ENCODE measurements at regions not wholly inside any gene's neighbourhood (a gene's known extent, or its start where the extent isn't known, plus 50 kb on each side); places are given as distances from the start of the nearest gene placed in this dataset.
"Not testable (repeated sequence)": the region's sequence is repeated elsewhere in the genome, so short reads cannot be mapped to it uniquely, and the experiment has no call there.

DNA sequence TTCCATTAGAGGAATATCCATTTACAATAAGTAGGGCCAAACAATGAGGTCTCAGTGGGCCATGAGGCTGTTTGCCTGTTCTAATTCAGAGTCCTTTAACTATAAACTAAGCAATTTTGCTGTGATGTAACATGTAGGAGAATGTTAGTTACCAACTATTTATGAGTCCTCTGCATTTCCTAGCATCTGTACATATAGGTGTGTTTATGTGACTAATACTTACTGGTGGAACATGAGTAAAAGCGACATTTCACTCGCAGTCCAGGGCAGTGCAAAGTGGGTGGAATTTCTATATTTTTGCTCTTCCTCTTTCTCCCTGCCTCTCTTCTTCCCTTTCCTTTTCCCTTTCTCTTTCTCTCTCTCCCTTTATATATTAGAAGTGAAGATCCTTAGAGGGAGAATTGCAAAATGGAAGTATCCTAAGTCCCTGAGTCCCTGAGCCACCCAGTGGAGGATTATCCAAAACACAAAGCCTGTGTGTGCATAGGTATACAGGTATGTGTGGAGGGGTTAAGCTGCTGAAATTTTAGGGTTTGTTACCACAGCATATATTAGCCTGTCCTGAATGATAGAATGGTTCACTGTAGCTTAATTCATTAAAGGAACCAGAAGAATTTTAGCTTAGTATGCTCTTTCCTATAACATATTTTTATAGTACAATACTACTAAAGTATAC lies 487.0 kb upstream of the FANCL start:
- DNase-seq = peak; percentile 26

DNA sequence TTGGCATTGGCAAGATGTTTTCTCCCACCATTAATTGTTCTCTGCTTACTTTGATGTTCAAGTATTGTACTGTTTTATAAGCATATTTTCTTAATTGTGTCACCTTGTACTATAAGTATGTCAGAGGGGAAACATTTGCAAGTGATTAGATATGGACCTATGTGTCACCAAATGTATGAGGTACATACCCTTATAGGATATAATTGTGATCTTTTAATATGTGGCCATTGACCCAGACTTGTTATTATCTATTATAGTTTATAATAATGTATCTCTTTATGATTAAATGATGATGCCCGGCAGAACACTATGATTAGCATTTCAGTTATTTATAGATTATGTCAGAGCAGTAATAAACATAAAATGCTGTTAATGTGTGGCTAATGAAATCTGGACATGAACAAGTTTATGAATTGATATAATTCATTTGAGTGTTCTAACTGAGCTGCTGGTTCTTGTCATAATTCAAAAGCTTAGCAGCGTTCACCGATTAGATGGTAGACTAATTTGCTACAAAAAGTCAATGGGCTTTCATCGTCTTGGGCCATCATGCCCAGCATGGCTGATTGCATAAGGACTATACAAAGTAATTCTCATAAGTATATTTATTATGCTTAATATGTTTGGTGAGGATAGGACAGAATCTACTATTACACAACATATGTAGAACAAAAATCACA lies 480.9 kb upstream of the FANCL start:
- DNase-seq = no peak

DNA sequence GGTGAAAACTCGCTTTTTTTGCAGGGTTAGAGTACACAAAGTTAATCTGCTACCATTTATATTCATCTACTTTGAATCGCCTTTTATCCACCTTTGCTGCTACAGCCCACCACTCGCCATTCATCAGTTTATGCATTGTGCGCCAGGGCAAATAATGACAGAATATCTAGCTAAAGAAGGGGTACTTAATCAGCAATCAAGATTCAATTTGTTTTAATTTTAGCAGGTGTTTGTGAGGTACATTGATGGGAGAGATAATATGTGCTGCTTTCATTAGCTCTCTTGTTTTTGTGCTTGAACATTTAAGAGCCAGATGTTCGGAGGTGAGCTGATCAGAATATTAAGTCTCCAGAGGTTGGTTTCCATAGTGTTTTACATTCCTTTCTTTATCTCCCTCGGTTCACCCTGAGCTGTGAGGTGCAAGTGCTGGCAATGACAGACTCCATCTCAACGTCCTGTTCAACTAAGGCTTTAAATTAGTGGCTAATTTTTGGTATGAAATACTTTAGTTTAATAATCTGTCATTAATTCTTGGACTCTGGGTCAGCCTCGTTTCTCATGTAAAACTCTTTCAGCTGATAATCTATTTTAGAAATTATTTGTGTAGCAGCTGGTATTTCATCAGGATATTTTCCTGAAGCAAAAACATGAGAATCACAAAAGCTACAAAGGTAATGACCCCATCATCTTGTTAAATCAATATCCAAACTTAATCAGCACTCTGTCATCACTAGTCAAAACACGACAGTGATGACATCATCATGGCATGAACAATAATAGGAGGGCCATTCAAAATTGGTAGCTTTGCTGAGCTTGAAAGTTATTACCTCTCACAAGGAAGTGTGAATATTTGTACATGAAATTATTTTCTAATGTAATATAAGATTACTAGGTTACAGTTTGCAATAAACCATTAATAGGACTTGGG lies 479.9 kb upstream of the FANCL start:
- no peak for DNase-seq

DNA sequence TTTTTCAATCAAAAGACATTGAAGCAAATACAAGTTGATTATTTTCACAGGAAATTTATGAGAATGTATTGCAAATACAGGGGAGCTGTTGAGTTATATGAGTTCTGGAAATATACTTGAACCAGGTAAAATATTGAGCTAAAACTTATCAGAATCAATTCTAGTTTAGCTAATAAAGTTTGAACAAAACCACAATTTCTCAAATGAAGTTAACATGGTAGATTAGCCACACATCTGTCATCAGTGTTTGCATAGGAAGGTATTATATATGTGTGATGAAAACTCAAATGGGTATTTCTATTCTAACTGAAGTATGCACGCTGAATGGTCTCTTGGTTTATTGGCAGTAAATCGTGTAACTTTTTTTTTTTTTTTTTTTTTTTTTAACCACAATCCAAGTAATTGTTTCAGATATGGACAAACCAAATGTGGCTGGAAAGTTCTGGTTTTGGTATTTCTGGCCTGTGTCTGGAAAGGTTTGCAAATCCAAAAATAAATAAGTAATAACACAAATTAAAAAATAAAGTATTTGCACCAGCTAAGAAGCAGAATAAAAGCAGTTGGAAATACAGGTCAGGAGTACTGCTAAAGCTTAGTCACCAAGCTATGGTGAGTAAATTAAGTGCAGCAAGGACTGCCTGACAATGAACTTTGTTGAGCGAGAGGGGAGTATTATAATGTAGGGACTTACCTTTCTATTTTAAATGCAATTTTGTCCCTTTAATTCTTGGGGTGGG lies 479.1 kb upstream of the FANCL start:
- DNase-seq = no peak

DNA sequence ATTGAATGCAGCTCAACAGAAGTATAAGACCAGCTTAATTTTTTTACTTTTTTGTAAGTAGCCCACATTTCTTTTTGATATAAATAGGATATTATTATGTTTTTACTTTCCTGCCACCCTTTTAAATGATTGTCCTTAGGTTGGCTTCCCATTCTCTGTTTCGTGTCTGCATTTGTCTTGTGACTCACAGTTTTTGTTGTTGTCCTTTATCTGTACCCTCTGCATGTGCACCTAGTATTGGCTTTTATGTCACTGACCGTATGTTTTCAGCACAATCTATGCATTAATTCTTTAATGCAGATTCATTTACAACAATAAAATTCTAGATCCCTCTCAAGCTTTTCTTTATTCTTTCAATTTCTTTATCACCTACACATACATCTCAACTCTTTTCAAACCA lies 474.2 kb upstream of the FANCL start:
- DNase-seq = peak; percentile 14

DNA sequence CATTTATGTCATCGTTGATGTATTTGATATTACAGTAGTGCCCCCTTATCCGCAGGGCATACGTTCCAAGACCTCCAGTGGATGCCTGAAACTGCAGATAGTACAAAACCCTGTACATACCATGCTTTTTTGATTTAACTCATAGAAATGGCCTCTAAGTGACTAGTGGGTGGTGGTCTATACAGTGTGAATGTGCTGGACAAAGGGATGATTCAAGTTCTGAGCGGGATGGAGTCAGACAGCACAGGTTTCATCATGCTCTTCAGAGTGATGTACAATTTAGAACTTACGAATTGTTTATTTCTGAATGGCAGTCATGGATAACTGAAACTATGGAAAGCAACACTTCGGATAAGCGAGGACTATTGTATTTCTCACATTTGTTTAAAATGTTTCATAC lies 473.1 kb upstream of the FANCL start:
- DNase-seq = no peak

DNA sequence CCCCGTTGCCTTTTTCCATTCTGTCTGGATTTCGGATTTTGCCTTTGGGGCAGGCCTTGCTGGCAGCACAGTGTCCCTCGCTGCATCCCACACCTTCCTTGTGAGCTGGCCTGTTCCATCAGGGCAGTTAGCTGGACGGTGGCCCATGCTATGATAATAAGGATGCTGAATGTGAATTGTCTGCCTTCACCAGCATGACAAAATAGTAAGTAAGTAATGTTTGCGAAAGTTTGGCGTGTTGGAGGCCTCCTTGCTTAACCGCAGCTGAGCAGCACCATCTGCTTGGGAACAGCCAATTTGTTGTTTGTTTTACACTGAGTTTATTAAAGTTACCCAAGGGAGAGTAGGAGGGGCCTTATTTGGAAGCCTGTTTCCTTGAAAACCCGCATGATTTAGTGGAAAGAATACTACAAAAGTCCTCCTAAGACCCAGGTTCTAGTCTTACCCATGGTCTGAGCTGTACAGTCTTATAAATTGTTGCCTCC lies 469.7 kb upstream of the FANCL start:
- peak; percentile 43 for DNase-seq

DNA sequence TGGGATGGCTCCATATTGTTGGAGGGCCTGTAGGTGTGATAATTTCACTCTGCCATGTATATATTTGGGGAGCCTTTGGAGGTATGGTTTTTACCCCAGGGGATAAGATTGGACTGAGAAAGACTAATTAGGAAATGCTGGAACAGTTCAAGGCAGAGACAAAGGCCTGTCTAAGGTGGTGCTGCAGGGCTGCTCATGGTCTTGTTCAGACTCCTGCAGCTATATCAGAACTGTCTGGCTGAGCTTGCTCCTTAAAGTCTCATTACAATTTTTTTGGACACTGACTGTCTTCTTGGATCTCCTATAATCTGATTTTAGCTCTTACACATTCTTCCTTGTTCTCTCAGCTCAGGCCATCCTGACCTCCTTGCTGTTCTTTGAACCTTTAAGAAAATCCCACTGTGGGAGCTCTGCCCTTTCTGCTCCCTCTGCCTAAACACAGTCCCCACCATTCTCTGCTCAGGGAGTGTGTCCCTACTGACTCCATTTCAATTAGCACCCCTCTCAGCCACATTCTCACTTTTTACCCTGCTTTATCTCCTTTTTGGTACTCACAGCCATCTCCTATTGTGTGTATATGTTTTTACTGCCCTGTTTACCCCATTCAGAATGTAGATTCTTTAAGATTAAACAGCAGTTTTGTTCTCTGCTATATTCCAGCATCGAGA lies 468.7 kb upstream of the FANCL start:
- DNase-seq = peak; percentile 32

DNA sequence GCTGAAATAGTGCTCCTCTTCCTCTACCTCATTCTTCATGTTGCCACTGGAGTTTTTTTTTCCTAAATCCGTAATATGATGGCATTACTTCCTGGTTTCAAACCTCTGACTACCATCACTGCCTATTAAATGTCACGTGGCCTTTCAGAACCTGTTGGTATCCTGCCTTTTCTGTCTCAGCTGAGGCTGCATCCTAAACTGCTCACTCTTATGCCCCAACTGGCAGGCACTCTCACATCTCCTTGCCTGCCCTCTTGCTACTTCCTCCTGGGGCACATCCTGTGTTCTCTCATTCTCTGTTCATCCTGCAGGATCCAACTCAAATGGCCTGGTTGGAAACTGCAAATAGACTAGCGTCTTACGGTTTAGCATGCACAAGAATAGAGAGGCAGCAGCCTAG lies 468.1 kb upstream of the FANCL start:
- DNase-seq = peak; percentile 40

DNA sequence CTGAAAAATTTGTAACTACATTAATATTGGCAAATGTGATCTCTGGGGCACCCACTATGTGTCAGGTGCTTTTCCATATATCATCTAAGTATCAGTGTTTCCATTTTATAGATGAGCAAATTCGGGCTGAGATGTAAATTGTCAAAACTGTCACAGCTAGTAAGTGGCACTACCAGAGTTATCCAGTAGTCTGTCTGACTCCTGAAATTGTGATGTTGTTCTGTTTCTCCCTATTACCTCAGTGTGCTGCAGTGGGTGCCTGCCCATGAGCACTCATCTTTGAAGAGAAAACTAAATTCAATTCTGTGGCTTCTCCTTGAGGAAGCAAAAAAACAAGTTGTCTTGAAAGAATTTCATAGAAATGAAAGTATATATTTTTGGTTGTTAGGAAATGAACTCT lies 467.4 kb upstream of the FANCL start:
- DNase-seq = peak; percentile 65

DNA sequence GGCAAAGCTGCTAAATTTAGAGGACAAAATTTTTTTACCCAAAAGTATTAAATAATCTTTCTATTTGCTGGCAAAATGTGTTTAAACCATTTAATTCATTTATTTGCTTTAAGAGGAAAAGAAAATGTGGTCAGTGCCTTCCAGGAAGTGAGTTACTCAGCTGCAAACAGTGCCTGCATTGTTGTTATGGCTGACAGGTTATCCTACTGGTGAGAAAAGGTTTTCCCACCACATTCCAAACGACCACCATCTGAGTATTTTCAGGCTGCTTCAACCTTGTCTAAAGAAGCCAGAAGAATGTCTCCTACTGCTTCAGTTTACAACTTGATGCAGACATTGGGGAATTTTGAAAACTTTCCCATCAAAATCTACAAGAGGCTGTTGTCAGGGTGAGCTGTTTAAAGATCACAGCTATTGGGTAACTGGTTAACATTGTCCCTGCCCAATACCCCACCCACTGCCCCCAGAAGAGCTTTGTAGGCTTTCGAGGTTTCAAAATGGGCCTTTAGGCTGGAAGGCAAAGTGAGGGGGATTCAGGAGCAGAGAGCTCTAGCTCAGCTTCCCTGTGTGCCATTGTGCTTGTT lies 461.3 kb upstream of the FANCL start:
- peak; percentile 21 for DNase-seq

DNA sequence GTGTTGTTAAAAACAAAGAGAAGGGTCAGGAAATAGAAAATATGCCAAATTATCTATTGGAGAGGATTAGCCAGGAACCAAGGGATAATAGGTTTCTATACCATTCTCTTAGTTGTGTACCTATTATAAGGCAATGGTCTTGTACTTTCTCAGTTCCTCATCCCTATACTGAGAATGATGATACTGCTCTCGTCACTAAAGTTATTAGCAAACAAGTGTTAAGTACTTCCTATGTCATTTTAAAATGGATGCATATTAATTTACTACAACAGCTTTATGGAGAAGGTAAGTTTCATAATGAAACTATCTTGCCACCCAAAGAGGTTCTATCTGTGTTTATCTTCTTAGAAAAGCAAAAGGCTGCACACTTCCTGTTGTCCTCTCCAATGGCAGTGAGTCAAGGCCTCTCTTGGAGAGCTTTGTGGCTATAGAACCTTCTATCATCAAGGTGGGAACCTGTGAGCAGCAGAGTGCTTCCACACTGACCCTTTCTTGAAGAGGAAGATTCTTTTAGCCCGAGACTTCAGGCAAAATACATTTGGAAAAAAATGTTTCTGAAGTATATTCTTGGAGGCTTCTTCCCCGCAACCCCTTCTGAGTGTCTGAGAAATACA lies 460.7 kb upstream of the FANCL start:
- DNase-seq = peak; percentile 24

DNA sequence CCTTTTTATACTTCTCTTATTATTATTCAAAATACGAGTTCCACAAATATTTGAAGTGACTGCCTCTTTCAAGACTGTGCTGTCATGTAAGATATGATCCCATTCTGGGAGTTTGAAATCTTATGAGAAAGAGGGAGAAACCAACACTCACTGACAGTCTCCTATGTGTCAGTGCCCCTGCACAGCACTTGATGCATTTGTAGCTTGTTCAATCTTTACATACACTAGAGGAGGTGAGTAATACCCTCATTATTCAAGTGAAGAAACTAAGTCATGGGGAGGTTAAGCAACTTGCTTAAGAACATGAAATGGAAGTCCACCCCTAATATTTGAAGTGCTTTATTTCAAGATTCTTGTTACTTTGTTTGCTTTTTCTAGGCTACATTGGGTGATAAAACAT lies 459.5 kb upstream of the FANCL start:
- no peak for DNase-seq

DNA sequence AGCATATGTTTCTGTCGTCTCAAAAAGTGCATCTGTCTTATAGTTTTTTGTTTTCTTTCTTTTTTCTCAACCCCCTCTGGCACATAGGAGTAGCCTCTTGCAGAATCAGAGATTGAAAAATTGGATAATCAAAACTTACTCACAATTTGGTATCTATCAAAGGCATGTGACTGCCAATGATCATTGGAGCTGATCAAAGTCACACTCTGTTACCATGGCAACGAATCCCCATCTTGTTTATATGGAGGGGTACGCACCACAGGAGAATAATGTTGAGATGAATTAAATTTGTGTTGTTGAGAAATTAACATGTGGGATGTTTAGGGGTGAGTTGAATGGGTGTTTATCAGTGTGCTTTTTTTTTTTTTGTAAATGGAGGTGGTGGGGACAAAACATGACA lies 458.3 kb upstream of the FANCL start:
- DNase-seq = no peak

DNA sequence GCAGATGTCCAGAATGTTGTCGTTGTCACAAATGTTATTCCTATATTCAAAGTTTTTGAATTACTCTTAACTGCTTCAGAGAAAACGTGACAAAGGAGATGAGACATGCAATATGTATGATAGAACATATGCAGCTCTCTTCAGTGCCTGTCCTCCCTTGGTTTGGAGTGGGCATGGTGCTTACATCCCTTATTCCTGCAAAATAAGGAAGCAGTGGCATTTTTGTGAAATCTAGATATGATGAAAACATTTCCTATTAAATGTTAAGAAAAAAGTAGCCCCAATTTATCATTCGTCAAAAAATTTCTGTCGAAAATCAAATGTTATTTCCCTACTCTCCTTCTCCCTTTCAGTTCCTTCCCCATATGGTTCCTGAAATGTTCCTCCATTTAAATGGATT lies 457.5 kb upstream of the FANCL start:
- no peak for DNase-seq

DNA sequence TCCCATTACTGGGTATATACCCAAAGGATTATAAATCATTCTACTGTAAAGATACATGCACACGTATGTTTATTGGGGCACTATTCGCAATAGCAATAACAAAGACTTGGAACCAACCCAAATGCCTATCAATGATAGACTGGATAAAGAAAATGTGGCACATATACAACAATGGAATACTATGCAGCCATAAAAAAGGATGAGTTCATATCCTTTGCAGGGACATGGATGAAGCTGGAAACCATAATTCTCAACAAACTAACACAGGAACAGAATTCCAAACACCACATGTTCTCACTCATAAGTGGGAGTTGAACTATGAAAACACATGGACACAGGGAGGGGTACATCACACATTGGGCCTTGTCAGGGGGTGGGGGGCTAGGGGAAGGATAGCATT lies 453.0 kb upstream of the FANCL start:
- DNase-seq = not testable (repeated sequence)

DNA sequence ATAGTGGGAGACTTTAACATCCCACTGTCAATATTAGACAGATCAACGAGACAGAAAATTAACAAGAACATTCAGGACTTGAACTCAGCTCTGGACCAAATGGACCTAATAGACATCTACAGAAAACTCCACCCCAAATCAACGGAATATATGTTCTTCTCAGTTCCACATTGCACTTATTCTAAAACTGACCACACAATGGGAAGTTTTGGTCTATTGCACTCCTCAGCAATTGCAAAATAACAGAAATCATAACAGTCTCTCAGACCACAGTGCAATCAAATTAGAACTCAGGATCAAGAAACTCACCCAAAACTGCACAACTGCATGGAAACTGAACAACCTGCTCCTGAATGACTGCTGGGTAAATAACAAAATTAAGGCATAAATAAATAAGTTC lies 449.9 kb upstream of the FANCL start:
- DNase-seq = not testable (repeated sequence)

DNA sequence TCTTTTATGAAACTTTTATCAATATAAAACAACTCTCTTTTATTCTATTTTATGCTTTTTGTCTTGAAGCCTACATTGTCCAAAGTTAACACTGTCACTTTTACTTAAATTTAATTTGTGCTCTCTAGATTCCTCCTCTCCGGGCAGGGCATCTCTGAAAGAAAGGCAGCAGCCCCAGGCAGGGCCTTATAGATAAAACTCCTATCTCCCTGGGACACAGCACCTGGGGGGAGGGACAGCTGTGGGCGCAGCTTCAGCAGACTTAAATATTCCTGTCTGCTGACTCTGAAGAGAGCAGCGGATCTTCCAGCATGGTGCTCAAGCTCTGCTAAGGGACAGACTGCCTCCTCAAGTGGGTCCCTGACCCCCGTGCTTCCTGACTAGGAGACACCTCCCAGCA lies 447.7 kb upstream of the FANCL start:
- DNase-seq = peak; percentile 87

DNA sequence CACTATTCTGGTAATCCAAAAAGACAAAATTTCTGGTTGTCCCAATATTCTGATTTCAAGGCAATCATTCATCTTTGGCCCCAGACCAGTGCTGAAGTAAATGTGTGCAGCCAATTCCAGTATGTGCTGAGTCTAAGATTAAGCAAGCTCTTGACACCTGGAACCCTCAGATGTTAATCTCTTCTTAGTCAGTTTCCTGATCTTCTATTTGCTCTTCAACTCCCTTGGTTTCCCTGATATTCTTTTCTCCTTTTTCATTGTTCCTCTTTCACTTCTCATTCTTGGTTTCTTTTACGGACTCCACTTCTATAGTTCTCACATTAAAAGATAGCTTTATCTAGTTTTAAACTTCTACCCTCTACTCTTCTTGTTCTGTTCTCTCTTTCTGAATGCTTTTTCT lies 445.7 kb upstream of the FANCL start:
- peak; percentile 45 for DNase-seq

DNA sequence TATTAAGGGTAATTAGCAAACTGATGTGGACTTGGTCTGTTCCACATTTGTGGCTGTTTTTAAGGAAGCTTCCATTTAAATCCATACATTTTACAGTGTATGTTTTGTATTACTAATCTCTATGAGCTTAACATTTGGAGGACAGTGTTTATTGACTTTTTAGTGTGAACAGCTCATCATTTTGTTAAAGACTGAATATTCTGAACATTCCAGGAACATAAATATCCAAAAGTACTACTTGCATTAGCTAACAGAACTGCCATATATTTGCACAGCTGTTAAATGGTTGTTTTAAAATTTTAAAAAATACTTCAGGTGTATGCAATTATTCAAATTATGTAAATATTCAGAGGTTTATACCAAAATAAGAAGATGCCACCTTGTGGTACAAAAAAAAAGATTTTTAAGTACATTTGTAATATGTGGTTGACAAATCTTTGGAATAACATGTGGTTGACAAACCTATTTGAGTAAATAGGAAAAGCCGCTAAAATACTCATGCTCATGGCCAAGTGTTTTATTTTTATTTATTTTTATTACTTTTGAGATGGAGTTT lies 439.7 kb upstream of the FANCL start:
- DNase-seq = peak; percentile 36

DNA sequence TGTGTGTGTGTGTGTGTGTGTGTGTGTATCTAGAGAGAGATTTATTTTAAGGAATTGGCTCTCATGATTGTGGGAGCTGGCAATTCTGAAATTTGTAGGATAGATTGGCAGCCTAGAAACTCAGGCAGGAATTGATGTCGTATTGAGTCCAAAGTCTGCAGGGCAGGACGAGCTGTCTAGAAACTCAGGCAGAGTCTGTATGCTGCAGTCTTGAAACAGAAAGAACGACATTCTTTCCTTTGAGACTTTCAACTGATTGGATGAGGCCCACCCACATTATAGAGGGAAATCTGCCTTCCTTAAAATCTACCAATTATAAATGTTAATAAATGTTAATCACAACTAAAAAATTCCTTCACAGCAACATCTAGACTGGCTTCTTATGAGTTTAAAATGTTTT lies 436.6 kb upstream of the FANCL start:
- no peak for DNase-seq

All from OCI-M1 (cell line).